ENCODE measurements at regions not wholly inside any gene's neighbourhood (a gene's known extent, or its start where the extent isn't known, plus 50 kb on each side); places are given as distances from the start of the nearest gene placed in this dataset.
A peak's percentile ranks its signal among the peaks of the same experiment; 100 is the strongest.
"Not testable (repeated sequence)": the region's sequence is repeated elsewhere in the genome, so short reads cannot be mapped to it uniquely, and the experiment has no call there.

DNA sequence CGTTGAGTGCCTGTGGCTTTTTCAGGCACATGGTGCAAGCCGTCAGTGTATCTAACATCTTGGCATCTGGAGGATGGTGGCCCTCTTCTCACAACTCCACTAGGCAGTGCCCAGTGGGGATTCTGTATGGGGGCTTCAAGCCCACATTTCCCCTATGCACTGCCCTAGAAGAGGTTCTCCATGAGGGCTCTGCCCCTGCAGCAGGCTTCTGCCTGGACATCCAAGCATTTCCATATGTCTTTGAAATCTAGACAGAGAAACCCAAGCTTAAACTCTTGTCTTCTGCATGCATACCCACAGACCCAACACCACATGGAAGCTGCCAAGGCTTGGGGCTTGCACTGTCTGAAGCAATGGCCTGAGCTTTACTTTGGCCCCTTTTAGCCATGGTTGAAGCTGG lies 146.4 kb downstream of the ARL4A start:
- no peak for DNase-seq

DNA sequence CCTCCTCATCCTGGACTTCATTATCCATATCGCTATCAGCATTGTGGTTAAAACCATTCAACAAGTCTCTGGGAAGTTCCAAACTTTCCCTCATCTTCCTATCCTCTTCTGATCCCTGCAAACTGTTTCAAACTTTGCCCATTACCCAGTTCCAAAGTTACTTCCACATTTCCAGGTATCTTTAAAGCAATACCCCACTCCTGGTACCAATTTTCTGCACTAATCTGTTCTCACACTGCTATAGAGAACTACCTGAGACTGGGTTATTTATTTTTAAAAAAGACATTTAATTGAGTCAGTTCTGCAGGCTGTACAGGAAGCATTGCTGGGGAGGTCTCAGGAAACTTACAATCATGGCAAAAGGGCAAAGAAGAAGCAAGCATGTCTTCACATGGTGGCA lies 147.3 kb downstream of the ARL4A start:
- no peak for DNase-seq

DNA sequence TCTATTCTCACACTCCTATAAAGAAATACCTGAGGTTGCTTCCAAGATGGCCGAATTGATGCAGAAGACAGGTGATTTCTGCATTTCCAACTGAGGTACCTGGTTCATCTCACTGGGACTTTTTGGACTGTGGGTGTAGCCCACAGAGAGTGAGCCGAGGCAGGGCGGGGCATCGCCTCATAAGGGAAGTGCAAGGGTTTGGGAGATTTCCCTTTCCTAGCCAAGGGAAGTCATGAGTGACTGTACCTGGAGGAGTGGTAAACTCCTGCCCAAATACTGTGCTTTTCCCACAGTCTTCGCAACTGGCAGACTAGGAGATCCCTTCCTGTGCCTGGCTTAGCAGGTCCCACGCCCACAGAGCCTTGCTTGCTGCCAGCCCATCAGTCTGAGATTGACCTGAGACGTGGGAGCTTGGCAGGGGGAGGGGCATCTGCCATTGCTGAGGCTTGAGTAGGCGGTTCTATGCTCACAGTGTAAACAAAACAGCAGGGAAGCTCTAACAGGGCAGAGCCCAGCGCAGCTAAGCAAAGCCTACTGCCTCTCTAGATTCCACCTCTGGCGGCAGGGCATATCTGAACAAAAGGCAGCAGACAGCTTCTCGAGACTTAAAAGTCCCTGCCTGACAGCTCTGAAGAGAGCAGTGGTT lies 152.2 kb downstream of the ARL4A start:
- no peak for DNase-seq

DNA sequence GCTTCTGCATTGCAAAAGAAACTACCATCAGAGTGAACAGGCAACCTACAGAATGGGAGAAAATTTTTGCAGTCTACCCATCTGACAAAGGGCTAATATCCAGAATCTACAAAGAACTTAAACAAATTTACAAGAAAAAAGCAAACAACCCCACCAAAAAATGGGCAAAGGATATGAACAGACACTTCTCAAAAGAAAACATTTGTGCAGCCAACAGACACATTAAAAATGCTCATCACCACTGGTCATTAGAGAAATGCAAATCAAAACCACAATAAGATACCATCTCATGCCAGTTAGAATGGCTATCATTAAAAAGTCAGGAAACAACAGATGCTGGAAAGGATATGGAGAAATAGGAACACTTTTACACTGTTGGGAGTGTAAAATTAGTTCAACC lies 157.3 kb downstream of the ARL4A start:
- not testable (repeated sequence) for DNase-seq

DNA sequence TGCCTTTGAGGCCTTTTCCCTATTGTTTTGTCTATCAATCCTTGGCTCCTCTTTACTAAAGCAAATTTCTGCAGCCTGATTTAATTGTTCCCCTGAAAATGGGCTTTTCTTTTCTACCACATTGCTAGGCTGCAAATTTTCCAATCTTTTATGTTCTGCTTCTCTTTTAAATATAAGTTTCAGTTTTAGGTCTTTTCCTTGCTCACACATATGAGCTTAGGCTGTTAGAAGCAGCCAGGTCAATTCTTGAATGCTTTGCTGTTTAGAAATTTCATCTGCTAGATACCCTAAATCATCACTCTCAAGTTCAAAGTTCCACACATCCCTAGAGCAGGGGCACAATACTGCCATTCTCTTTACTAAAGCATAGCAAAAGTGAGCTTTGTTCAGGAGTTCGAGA lies 159.6 kb downstream of the ARL4A start:
- no peak for DNase-seq

DNA sequence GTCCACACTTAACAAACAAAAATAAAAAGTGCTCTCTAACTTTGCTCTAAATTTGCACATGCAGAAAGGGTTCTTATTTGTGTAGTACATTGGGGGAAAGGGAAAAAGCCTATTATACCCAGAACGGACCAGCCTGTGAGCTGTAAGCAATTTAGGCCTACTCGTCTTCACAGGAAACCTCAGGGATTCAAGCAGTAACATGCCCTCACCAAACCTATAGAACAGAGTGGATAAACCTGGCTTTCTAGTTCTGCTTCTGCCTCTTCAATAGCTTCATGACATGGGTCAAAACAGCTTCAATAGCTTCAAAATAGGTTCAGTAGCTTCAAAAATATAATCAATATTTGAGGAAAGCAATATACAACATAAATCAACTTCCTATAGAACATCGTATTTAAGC lies 163.7 kb downstream of the ARL4A start:
- DNase-seq: no peak

DNA sequence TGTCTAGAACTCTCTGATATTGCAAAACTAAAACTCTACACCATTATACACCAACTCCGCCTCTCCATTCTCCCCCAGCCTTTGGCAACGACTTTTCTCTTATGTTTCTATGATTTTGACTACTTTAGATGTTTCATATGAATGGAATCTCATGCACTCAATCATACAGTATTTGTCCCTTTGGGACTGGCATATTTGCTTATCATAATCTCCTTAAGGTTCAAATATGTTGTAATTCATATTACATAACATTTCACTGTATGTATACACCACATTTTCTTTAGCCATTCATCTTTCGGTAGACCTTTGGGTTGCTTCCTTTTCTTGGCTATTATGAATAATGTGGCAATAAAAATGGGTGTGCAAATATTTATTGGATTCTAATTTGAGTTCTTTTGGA lies 164.4 kb downstream of the ARL4A start:
- DNase-seq: no peak

DNA sequence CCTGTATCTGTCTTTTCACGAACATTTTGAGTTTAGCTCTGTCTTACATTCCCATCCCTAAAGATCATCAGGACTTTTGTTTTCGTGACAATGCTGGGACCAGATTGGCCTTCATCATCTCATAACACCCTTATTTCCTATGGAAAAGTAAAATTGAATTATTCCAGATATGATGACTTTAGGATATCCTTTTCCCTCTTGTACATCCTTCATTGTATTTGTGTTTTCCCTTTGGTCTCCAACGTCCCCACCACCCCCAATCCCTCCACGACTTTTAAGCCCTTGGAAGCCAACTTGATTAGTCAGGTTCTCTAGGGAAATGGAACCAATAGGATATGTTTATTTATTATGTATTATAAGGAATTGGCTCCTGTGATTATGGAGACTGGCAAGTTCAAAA lies 167.6 kb downstream of the ARL4A start:
- no peak for DNase-seq

DNA sequence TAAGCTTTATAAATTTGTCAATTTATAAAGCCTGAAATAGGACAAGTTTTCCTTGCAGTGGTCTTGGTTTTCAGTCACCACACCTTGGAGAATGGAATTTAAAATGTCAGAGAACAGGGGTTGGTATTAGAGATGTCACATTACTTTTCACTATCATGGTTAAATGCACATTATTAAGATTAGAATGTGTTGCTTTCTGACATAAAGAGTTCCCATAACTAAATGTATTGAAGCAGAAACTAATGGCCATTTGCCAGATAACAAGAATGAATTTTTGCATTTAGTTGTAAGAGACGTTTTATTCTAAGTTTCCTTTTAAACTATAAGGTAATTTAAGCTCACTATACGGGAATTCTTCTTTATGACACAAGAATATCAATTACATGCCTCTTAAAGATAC lies 172.3 kb downstream of the ARL4A start:
- DNase-seq: no peak

DNA sequence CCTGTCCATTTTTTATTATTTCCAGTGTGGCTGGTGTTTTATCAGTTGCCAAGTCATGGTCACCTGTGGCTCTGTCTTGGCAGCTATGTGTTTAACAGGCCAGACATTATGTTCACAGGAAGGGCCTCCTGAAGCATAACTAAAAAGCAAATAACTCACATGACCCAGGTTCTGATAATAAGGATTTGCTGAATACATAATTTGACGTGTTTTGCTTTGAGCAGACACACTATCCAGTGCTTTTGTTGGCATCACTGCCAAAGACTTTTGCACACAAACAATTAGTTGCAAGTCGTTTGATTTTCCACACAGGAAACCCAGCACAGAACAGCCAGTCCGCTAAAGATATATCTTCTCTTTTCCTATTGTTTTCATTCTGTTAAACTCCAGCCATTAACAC lies 173.6 kb downstream of the ARL4A start:
- no peak for DNase-seq

DNA sequence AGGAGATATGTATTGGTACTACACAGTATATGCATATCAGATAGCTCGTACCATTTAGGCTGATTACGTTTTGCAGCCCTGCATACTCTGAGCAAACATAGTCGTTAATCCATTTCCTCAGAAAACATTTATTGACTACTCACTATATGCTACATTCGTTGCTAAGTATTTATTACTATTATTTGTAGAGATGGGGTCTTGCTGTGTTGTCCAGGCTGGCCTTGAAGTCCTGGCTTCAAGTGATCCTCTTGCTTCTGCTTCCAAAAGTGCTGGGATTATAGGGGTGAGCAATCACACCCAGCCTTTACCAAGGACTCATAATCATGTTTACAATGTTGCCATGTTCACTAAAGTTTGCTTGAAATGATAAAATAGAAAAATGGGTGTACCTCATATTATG lies 174.7 kb downstream of the ARL4A start:
- no peak for DNase-seq

DNA sequence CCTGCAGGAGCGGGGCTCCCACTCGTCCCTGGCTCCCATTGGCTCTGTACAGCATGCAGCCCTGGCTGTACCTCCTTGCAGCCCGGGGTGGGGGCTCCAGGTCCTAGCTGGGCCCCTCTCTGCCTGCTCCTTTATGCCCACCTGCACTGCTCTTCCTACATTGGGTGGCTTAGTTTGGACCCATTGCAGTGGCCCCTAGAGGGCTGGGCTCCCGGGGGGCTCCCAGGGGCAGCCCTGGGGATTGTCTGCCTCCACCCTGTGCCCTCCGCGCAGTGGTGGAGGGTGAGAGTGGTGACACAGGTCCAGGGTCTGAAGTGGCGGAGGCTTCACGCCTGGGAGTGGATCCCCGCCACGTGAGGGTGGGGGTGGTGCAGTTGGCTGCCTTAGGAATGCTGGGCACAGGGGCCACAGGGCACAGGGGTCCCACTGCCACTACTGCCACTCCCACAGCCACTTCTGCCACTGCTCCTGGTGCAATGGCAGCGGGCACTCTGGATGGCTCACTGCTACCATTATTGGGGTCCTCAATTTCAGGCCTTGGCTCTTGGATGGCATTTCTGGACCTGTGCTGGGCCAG lies 177.1 kb downstream of the ARL4A start:
- no peak for DNase-seq

DNA sequence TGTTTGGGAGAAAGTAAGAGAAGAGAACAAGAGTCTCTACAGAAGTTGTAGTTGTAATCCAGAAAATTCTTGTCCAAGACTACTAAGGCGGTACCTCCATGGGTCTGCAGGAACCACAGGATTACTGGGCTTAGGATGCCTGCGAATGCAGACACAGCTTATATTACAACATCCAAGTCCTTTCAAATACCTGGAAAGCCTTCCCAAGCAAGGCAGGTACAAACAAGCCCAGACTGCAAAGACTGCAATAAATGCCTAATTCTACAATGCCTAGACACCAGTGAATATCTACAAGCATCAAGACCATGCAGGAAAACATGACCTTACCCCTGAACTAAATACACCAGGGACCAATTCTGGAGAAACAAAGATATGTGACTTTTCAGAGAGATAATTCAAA lies 178.2 kb downstream of the ARL4A start:
- no peak for DNase-seq

DNA sequence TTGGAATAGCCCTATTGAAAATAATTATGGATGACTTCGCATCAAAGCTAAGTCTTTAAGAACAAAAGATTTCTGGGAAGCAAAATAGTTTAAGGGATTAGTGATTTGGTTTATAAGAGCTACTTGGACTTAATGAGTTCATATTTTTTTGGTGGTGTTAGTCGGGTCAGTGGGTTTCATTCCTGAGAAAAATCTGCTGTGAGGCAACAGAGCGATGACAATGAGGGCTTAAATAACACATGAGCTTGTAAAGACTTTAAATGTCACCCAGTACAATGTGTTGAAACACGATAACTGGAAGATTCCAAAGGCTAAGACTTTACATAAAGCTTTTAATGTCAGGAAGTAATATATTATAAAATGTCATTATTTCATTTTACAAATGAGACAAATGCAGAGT lies 178.8 kb downstream of the ARL4A start:
- no peak for DNase-seq

DNA sequence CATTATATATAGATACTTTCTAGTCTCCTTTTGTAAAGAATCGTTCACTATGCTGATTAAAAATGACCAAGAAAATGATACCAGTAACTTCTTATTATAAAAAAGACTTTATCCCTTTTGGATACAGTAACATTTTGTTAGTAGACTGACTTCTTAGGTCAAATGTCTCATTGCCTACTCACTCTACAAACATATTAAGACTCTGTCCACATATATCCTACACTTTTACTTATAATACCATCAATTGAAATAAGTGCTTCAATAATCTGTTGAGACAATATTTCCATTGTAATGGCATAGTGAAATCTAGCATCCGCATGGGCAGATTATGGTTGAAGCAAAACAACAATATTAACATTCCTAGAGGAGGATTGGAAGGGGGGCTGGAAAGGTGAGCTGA lies 180.6 kb downstream of the ARL4A start:
- no peak for DNase-seq

DNA sequence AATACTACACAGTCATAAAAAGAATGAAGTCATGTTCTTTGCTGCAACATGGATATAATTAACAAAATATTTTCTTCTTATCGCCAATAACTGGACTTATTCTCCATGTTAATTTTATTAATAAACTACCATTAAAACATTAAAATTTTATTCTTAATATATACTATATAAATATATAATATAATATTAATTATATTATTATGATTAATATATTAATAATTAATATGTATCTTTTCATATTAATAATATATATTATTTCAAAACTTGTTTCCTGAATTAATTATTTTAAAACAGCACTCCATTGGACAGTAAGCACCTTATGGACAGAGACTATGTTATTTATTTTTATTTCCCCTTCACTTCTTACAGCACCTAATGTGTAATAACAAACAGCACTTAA lies 182.8 kb downstream of the ARL4A start:
- no peak for DNase-seq

DNA sequence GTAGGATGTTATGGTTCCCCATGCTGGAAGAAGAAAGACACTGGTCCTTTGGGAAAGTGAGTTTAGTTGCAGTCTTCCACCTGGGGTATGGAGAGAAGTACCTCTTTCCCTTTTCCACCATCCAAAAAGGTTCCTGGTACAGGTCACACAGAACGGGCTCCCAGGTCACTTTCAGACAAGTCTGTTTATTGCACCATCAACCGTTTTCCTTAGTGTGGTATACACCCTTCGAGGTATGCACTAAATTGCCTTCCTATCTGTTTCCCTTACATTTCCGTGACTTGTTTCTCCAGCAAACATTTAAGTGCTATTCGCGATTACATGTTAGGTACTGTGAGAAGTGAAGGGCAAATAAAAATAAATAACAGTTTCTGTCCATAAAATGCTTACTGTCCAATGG lies 185.1 kb downstream of the ARL4A start:
- DNase-seq: no peak

DNA sequence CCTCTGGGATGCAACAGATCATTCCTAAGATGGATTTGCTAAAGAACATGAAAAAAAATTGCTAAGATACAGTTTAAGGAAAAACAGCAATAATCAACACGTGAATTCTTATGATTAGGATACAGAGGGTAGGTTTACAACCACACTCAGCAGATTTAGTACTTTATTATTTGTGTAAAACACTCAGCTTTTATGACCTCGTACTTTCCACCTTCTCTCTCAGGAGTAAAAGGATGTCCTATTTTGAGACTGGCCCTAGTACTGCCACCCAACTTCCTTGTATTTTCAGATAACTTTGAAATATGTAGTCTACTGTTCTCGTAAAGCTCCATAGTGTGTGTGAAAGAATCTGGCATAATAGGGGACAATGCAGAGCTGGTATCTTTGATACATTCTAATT lies 186.1 kb downstream of the ARL4A start:
- no peak for DNase-seq

DNA sequence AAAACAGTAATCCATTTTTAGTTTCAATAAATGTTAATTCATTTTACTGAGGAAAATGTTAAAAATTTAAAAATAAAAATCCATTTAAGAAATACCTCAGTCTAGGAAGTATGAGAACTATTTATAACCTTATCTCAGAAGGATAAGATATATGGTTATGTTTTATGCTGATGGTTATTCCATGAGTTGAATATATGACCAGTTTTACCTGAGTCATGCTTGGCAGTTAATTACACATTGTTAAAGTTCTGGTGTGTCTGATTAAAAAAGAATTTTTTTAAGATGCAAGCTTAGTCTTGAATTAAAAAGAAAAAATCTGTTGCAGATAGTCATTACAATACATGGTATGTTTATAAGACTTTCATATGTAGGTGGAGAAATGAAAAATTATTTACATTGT lies 191.7 kb downstream of the ARL4A start:
- no peak for DNase-seq

DNA sequence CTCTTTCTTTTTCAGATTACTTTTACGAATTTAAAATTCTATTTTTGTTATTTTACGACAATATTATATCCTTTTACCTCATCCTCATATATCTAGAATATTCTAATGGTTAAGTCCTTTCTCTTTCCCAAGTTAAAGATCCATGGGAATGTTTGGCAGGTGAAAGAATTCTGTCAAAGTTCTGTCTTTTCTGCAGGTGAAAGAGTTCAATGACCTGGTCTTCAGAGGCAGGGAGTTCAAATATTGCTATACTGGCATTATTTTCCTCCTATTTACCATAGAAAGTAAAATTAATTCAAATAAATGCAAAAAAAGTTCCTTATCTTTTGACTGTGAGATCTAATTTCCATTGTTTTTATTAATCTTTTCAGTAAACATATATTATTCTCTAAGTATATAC lies 194.3 kb downstream of the ARL4A start:
- no peak for DNase-seq

DNA sequence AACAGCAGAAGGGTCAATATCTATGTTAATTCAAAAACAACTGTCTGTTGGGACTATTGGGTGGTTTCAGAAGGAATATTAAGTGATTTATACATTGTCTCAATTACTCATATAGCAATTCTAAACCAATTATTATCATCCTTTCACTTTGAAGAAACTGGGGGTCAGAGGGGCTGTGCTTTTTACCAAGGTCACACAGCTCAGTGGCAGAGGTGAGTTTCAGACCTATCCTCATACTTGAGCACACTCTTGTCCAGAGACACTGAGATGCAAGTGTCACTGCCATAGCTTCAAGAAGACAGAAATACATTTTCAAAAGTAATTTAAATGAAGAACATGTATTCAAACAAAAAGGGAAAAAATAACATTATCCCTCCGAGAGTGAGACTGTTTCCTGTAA lies 195.3 kb downstream of the ARL4A start:
- DNase-seq: no peak

DNA sequence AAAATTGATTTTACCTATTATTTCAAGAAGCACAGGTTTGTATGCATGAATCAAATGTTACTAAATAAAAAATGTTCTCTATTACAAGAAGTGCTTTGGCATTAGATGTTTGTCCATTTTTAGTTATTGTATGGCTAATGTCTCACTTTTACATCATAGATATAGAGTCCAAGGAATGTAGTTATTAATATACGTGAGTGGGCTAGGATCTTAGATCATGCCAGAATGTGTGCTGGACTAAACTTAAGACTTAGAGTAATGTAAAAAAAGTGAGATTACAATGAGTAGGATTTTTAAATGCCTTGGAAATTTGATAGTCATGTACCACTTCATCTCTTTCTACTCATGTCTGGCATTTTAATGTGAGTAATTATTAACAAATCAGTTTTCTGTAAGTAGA lies 196.6 kb downstream of the ARL4A start:
- peak; percentile 67 for DNase-seq

DNA sequence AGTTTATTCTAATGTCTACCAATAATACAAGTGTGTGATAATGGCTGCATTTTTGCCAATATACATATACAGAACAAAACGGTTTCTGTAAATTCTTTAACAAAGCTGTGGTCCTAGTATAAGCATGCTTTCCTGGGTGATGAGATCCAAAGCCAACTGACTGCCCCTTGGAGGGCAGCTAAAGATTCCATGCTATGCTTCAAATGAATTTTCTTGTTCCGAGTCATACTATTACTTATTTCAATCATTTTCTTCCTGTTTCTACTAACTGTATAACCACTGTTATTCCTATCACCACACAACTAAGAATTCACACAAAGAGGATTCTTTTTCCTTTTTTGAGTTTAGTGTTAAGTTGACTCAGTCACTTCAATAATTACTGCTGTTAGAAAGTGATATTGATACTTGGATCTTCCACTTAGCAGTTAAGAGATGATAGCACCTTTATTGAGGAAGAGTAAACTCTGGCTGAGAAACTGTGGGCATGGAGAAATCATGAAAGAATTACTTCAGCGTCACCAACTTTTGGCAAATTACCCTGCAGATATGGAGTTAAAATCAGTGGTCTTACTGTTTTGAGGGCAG lies 197.5 kb downstream of the ARL4A start:
- DNase-seq: peak; percentile 87

DNA sequence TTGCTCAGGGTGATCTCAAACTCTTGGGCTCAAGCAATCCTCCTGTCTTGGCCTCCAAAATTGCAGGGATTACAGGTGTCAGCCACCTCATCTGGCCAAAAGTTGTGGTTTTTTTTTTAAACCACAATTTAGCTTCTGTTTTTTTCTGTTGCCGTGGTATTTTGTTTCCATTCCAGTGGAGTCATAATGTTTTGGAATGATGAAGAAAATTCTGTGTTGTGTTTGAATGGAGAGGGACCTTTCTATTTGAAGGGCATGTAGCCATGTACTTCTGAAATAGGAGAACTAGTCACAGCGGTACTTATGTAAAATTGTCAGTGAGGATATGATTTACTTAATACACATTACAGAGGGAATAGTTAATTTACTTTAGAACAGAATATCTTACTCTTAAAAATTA lies 201.3 kb downstream of the ARL4A start:
- DNase-seq: peak; percentile 69

DNA sequence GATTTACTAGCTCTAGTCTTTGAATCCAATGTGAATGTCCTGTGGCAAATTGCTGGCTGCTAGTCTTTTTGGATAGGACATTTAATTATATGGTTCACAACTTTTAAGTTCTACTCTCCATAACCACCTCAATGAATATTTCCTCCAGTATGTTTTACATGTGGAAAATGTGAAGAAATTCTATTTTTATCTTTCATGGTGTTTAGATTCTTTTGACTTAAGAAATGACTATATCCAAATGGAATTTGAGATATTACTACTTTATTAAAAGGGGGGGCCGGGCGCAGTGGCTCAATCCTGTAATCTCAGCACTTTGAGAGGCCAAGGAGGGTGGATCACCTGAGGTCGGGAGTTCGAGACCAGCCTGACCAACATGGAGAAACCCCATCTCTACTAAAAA lies 202.0 kb downstream of the ARL4A start:
- DNase-seq: peak; percentile 65

All from fibroblast of skin of back (primary cell).